WTC11 (cell line): ENCODE measurements at regions not wholly inside any gene's neighbourhood (a gene's known extent, or its start where the extent isn't known, plus 50 kb on each side); places are given as distances from the start of the nearest gene placed in this dataset.

Source experiments
- ATAC-seq: fragments of 200-7000 bp; cut with Tn5 transposase; 2 replicates; pipeline ENCODE4 v1.10.0; 2021; ENCODE audit warnings: mild to moderate bottlenecking, moderate library complexity
- CTCF ChIA-PET: fragments of 300-600 bp; sonication (Branson Sonifier 250); formaldehyde crosslinking; loops from one replicate; lab custom pipeline; 2021; ENCODE audit warnings: antibody characterized with exemption; lab: Charles Lee
- POLR2A ChIA-PET: fragments of 350-600 bp; sonication (Branson Sonifier 250); formaldehyde crosslinking; loops from one replicate; lab custom pipeline; 2021; ENCODE audit warnings: antibody characterized with exemption; lab: Charles Lee
- DNase-seq: peaks from one replicate; pipeline ENCODE4 v3.0.0; 2021; ENCODE audit warnings: low spot score
- H3K27ac Mint-ChIP-seq: 2 replicates; pipeline ENCODE4 v1.8.0; 2021; ENCODE audit warnings: mixed read lengths
- H3K27me3 Mint-ChIP-seq: 2 replicates; pipeline ENCODE4 v1.8.0; 2021; ENCODE audit warnings: low read depth, mild to moderate bottlenecking, moderate library complexity, mixed read lengths
- H3K36me3 Mint-ChIP-seq: 2 replicates; pipeline ENCODE4 v1.8.0; 2021; ENCODE audit warnings: mixed read lengths
- H3K4me1 Mint-ChIP-seq: 2 replicates; pipeline ENCODE4 v1.8.0; 2022; ENCODE audit warnings: mixed read lengths
- H3K4me3 Mint-ChIP-seq: 2 replicates; pipeline ENCODE4 v1.8.0; 2021; ENCODE audit warnings: mild to moderate bottlenecking, moderate library complexity, mixed read lengths
- H3K9me3 Mint-ChIP-seq: 2 replicates; pipeline ENCODE4 v1.8.0; 2021; ENCODE audit warnings: mixed read lengths
- CREM ChIP-seq: sonication (generic); formaldehyde crosslinking; IDR thresholded peaks from 2 replicates; pipeline ENCODE4 v1.8.1; 2022; ENCODE audit warnings: mild to moderate bottlenecking, missing genetic modification reagents, moderate library complexity
- EMX1 ChIP-seq: fragments of 250-450 bp; sonication (Bioruptor Pico); IDR thresholded peaks from 2 replicates; pipeline ENCODE4 v1.8.0; 2021; ENCODE audit warnings: mild to moderate bottlenecking
- RORB ChIP-seq: fragments of 250-450 bp; sonication (Bioruptor Pico); IDR thresholded peaks from 2 replicates; pipeline ENCODE4 v1.9.0; 2021; ENCODE audit warnings: mild to moderate bottlenecking
- SP1 ChIP-seq: sonication (generic); formaldehyde crosslinking; conservative IDR thresholded peaks from 2 replicates; pipeline ENCODE4 v1.8.1; 2022; ENCODE audit warnings: missing genetic modification reagents
- TCF7 ChIP-seq: sonication (generic); formaldehyde crosslinking; IDR thresholded peaks from 2 replicates; pipeline ENCODE4 v1.8.0; 2022; ENCODE audit warnings: mild to moderate bottlenecking, low read depth, missing genetic modification reagents, moderate library complexity
- ZNF121 ChIP-seq: sonication (generic); formaldehyde crosslinking; IDR thresholded peaks from 2 replicates; pipeline ENCODE4 v1.8.0; 2023; ENCODE audit warnings: missing genetic modification reagents
- ZNF263 ChIP-seq: sonication (generic); formaldehyde crosslinking; IDR thresholded peaks from 2 replicates; pipeline ENCODE4 v1.8.1; 2022; ENCODE audit warnings: low read depth, mild to moderate bottlenecking, moderate library complexity, missing genetic modification reagents
- ZNF423 ChIP-seq: fragments of 250-450 bp; sonication (Bioruptor Pico); IDR thresholded peaks from 2 replicates; pipeline ENCODE4 v2.1.2; 2022; ENCODE audit warnings: mild to moderate bottlenecking, moderate library complexity
- TF ChIP-seq, protein P1 (sequence below): sonication (generic); formaldehyde crosslinking; IDR thresholded peaks from 2 replicates; pipeline ENCODE4 v1.8.0; 2022; ENCODE audit warnings: mild to moderate bottlenecking, missing genetic modification reagents
- TF ChIP-seq, protein P2 (sequence below): sonication (generic); formaldehyde crosslinking; IDR thresholded peaks from 2 replicates; pipeline ENCODE4 v1.8.1; 2023; ENCODE audit warnings: mild to moderate bottlenecking, missing genetic modification reagents, moderate library complexity
- TF ChIP-seq, protein P3 (sequence below): sonication (generic); formaldehyde crosslinking; IDR thresholded peaks from 2 replicates; pipeline ENCODE4 v1.8.0; 2022; ENCODE audit warnings: mild to moderate bottlenecking, missing genetic modification reagents
- TF ChIP-seq, protein P4 (sequence below): sonication (generic); formaldehyde crosslinking; IDR thresholded peaks from 2 replicates; pipeline ENCODE4 v1.8.0; 2023; ENCODE audit warnings: mild to moderate bottlenecking, missing genetic modification reagents
- TF ChIP-seq, protein P5 (sequence below): sonication (generic); formaldehyde crosslinking; conservative IDR thresholded peaks from 2 replicates; pipeline ENCODE4 v1.8.1; 2022; ENCODE audit warnings: mild to moderate bottlenecking, missing genetic modification reagents
- TF ChIP-seq, protein P6 (sequence below): fragments of 250-450 bp; sonication (Bioruptor Pico); conservative IDR thresholded peaks from 2 replicates; pipeline ENCODE4 v1.9.0; 2021; ENCODE audit warnings: mild to moderate bottlenecking
- TF ChIP-seq, protein P7 (sequence below): sonication (generic); formaldehyde crosslinking; IDR thresholded peaks from 2 replicates; pipeline ENCODE4 v1.8.1; 2023; ENCODE audit warnings: mild to moderate bottlenecking, missing genetic modification reagents
- TF ChIP-seq, protein P8 (sequence below): sonication (generic); formaldehyde crosslinking; conservative IDR thresholded peaks from 2 replicates; pipeline ENCODE4 v1.8.1; 2023; ENCODE audit warnings: mild to moderate bottlenecking, low read depth, missing genetic modification reagents, moderate library complexity

DNA sequence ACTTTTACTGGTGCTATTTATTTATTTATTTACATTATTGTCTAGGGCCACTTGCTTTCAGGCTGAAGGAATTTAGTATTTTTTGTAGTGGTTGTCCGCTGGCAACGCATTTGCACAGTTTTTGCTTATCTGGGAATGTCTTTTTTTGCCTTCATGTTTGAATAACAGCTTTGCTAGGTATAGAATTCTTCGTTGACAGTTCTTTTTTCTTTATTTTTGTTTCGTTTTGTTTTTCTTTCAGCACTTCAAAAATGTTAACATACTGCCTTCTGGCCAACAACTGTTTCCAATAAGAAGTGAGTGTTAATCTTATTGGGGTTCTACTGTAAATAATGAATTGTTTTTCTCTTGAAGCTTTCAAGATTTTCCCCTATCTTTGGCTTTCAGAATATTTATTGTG, 252.7 kb upstream of the TARS1 start:
- peaks cover 81% of the 10 kb centered on the region for H3K27me3 Mint-ChIP-seq
- no peak overlapping the region for H3K27ac Mint-ChIP-seq
- ATAC-seq (no peak), DNase-seq (no peak)
- no peaks in the 10 kb centered on the region for H3K4me1 Mint-ChIP-seq
- POLR2A ChIA-PET = no interaction called here
- H3K36me3 Mint-ChIP-seq = peaks cover 9% of the 10 kb centered on the region; the same call in 1 of the 2 replicates
- H3K4me3 Mint-ChIP-seq = no peak overlapping the region
- CTCF ChIA-PET = no interaction called here
- H3K9me3 Mint-ChIP-seq = peaks cover 16% of the 10 kb centered on the region
- TF ChIP-seq CREM (no peak), ZNF121 (no peak), SP1 (CRISPR knock-in tag) (no peak), ZNF423 (CRISPR knock-in tag) (no peak), TCF7 (CRISPR knock-in tag) (no peak), ZNF263 (CRISPR knock-in tag) (no peak)
- TF ChIP-seq, protein P1, sequence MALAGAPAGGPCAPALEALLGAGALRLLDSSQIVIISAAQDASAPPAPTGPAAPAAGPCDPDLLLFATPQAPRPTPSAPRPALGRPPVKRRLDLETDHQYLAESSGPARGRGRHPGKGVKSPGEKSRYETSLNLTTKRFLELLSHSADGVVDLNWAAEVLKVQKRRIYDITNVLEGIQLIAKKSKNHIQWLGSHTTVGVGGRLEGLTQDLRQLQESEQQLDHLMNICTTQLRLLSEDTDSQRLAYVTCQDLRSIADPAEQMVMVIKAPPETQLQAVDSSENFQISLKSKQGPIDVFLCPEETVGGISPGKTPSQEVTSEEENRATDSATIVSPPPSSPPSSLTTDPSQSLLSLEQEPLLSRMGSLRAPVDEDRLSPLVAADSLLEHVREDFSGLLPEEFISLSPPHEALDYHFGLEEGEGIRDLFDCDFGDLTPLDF = no peak
- TF ChIP-seq, protein P2, sequence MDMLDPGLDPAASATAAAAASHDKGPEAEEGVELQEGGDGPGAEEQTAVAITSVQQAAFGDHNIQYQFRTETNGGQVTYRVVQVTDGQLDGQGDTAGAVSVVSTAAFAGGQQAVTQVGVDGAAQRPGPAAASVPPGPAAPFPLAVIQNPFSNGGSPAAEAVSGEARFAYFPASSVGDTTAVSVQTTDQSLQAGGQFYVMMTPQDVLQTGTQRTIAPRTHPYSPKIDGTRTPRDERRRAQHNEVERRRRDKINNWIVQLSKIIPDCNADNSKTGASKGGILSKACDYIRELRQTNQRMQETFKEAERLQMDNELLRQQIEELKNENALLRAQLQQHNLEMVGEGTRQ = no peak
- TF ChIP-seq, protein P3, sequence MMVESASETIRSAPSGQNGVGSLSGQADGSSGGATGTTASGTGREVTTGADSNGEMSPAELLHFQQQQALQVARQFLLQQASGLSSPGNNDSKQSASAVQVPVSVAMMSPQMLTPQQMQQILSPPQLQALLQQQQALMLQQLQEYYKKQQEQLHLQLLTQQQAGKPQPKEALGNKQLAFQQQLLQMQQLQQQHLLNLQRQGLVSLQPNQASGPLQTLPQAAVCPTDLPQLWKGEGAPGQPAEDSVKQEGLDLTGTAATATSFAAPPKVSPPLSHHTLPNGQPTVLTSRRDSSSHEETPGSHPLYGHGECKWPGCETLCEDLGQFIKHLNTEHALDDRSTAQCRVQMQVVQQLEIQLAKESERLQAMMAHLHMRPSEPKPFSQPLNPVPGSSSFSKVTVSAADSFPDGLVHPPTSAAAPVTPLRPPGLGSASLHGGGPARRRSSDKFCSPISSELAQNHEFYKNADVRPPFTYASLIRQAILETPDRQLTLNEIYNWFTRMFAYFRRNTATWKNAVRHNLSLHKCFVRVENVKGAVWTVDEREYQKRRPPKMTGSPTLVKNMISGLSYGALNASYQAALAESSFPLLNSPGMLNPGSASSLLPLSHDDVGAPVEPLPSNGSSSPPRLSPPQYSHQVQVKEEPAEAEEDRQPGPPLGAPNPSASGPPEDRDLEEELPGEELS (CRISPR knock-in tag) = no peak
- TF ChIP-seq, protein P4, sequence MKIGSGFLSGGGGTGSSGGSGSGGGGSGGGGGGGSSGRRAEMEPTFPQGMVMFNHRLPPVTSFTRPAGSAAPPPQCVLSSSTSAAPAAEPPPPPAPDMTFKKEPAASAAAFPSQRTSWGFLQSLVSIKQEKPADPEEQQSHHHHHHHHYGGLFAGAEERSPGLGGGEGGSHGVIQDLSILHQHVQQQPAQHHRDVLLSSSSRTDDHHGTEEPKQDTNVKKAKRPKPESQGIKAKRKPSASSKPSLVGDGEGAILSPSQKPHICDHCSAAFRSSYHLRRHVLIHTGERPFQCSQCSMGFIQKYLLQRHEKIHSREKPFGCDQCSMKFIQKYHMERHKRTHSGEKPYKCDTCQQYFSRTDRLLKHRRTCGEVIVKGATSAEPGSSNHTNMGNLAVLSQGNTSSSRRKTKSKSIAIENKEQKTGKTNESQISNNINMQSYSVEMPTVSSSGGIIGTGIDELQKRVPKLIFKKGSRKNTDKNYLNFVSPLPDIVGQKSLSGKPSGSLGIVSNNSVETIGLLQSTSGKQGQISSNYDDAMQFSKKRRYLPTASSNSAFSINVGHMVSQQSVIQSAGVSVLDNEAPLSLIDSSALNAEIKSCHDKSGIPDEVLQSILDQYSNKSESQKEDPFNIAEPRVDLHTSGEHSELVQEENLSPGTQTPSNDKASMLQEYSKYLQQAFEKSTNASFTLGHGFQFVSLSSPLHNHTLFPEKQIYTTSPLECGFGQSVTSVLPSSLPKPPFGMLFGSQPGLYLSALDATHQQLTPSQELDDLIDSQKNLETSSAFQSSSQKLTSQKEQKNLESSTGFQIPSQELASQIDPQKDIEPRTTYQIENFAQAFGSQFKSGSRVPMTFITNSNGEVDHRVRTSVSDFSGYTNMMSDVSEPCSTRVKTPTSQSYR (CRISPR knock-in tag) = no peak
- TF ChIP-seq, protein P5, sequence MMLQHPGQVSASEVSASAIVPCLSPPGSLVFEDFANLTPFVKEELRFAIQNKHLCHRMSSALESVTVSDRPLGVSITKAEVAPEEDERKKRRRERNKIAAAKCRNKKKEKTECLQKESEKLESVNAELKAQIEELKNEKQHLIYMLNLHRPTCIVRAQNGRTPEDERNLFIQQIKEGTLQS (CRISPR knock-in tag) = no peak

DNA sequence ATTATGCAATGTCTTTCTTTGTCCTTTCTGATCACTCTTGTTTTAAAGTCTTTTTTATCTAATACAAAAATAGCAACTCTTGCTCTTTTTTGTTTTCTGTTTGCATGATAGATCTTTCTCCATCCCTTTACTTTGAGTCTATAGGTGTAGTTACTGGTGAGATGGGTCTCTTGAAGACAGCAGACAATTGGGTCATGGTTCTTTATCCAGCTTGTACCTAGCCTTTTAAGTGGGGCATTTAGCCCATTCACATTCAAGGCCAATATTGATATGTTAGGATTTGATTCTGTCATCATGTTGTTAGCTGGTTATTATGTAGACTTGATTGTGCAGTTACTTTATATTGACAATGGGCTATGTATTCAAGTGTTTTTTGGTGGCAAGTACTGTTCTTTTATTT, 245.9 kb upstream of the TARS1 start:
- peaks cover 56% of the 10 kb centered on the region for H3K27me3 Mint-ChIP-seq
- ChIA-PET CTCF (no interaction called here), POLR2A (no interaction called here)
- peaks cover 33% of the 10 kb centered on the region for H3K9me3 Mint-ChIP-seq
- TF ChIP-seq ZNF121 = no peak
- TF ChIP-seq, protein P6, sequence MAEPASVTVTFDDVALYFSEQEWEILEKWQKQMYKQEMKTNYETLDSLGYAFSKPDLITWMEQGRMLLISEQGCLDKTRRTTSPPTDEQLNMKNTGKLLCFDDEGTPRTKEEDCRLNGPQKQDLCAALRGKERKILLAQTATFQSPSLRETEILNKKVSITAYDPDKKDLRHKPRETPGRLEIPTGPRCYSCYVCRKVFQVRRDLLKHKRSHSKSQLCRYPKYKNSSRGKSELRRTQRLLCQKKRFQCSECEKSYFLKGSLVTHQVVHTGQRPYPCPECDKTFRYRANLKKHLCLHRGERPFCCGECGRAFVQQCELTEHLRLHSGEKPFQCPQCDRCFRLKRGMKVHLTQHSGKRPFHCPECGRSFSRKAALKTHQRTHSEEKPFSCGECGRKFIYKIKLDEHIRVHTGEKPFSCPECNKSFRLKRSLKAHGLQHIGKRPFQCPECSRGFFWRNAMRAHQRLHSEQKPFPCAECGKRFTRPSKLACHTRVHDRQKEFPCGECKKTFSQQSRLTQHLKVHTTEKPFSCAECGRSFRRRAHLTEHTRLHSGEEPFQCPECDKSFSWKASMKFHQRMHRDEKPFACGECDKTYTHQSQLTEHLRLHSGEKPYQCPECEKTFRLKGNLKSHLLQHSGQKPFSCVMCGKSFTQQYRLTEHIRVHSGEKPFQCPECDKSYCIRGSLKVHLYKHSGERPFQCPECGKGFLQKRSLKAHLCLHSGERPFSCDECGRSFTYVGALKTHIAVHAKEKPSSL = no peak
- TF ChIP-seq TCF7 (CRISPR knock-in tag) = no peak
- TF ChIP-seq, protein P7, sequence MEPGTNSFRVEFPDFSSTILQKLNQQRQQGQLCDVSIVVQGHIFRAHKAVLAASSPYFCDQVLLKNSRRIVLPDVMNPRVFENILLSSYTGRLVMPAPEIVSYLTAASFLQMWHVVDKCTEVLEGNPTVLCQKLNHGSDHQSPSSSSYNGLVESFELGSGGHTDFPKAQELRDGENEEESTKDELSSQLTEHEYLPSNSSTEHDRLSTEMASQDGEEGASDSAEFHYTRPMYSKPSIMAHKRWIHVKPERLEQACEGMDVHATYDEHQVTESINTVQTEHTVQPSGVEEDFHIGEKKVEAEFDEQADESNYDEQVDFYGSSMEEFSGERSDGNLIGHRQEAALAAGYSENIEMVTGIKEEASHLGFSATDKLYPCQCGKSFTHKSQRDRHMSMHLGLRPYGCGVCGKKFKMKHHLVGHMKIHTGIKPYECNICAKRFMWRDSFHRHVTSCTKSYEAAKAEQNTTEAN (CRISPR knock-in tag) = no peak
- TF ChIP-seq, protein P8, sequence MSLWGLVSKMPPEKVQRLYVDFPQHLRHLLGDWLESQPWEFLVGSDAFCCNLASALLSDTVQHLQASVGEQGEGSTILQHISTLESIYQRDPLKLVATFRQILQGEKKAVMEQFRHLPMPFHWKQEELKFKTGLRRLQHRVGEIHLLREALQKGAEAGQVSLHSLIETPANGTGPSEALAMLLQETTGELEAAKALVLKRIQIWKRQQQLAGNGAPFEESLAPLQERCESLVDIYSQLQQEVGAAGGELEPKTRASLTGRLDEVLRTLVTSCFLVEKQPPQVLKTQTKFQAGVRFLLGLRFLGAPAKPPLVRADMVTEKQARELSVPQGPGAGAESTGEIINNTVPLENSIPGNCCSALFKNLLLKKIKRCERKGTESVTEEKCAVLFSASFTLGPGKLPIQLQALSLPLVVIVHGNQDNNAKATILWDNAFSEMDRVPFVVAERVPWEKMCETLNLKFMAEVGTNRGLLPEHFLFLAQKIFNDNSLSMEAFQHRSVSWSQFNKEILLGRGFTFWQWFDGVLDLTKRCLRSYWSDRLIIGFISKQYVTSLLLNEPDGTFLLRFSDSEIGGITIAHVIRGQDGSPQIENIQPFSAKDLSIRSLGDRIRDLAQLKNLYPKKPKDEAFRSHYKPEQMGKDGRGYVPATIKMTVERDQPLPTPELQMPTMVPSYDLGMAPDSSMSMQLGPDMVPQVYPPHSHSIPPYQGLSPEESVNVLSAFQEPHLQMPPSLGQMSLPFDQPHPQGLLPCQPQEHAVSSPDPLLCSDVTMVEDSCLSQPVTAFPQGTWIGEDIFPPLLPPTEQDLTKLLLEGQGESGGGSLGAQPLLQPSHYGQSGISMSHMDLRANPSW (CRISPR knock-in tag) = no peak
- no peak for TF ChIP-seq EMX1
- no peak for TF ChIP-seq RORB (CRISPR knock-in tag)
- no peak for ATAC-seq
- no peak overlapping the region for H3K4me3 Mint-ChIP-seq
- peaks cover 11% of the 10 kb centered on the region; the same call in 1 of the 2 replicates for H3K36me3 Mint-ChIP-seq
- DNase-seq = no peak
- no peaks in the 10 kb centered on the region for H3K4me1 Mint-ChIP-seq
- H3K27ac Mint-ChIP-seq = no peak overlapping the region
